Transverse colon (tissue), 3 donors: ENCODE measurements at regions not wholly inside any gene's neighbourhood (a gene's known extent, or its start where the extent isn't known, plus 50 kb on each side); places are given as distances from the start of the nearest gene placed in this dataset.

ENCODE experiments used
- CTCF ChIP-seq, 5 experiments: fragments of 200-600 bp in 3 of 5; fragments of 450-650 bp in 2 of 5; sonication (generic) in 3 of 5; IDR thresholded peaks; 1 replicate in 2 of 5; 2 replicates in 3 of 5; pipeline ENCODE4 v1.5.1; 2016 to 2017; ENCODE audit warnings: antibody characterized with exemption in 5 of 5, inconsistent platforms in 3 of 5, mild to moderate bottlenecking in 2 of 5, moderate library complexity in 1 of 5
- EP300 ChIP-seq: sonication (generic); formaldehyde crosslinking; IDR thresholded peaks from one replicate; pipeline ENCODE4 v1.6.1; 2017; ENCODE audit warnings: antibody characterized with exemption, low read depth
- POLR2A ChIP-seq: fragments of 450-650 bp; IDR thresholded peaks from one replicate; pipeline ENCODE4 v1.6.1; 2016; ENCODE audit warnings: antibody characterized with exemption, mild to moderate bottlenecking, moderate library complexity

- no peak for TF ChIP-seq CTCF (IDR thresholded peaks at IDR 0.05)
- TF ChIP-seq EP300 = no peak
- no peak for TF ChIP-seq POLR2A
Measured at GRCh38 chr5:58012102-58012501, 447.8 kb downstream of the PLK2 start.
